HCT116 (cell line): ENCODE measurements at regions not wholly inside any gene's neighbourhood (a gene's known extent, or its start where the extent isn't known, plus 50 kb on each side); places are given as distances from the start of the nearest gene placed in this dataset.

ENCODE experiments used
- ATAC-seq: fragments of 200-7000 bp; cut with Tn5 transposase; 2 replicates; pipeline ENCODE4 v1.9.1; 2020; ENCODE audit warnings: mild to moderate bottlenecking, moderate library complexity
- BruUV-seq: library from RNA; stranded (reverse); fragments of 400-500 nt; replicated peaks from 2 replicates; lab custom pipeline; 2021; lab: Mats Ljungman, UMichigan
- CTCF ChIA-PET: fragments of 300-600 bp; sonication (Branson Sonifier 250); formaldehyde crosslinking; loops from one replicate; lab custom pipeline; 2021; ENCODE audit warnings: antibody characterized with exemption; lab: Charles Lee
- POLR2A ChIA-PET: fragments of 300-600, 350-600 bp; sonication (Branson Sonifier 250); formaldehyde crosslinking; loops from one replicate; lab custom pipeline; 2021; ENCODE audit warnings: antibody characterized with exemption; lab: Charles Lee
- RAD21 ChIA-PET, 2 experiments: fragments of 300-600 bp; sonication (Branson Sonifier 250); formaldehyde crosslinking; loops; one replicate each; lab custom pipeline; 2023; ENCODE audit warnings: low total read pairs in 2 of 2; ENCODE audit not compliant: uncharacterized antibody in 2 of 2, unreplicated experiment in 2 of 2, low non-redundant PET in 1 of 2; lab: Charles Lee
- DNase-seq: peaks from one replicate; pipeline ENCODE4 v3.0.0-alpha.2; 2010; ENCODE audit warnings: low read depth, low spot score
- H2AFZ ChIP-seq: fragments of 200-600 bp; shearing (Covaris generic), sonication (generic); 2 replicates; pipeline ENCODE4 v1.6.1; 2017; ENCODE audit warnings: low read depth, mixed run types, mixed read lengths, antibody characterized with exemption, low read length; ENCODE audit not compliant: poor library complexity, severe bottlenecking
- H3K27ac ChIP-seq: 2 replicates; pipeline ENCODE4 v1.5.1; 2012; ENCODE audit warnings: low read depth, low read length
- H3K27me3 ChIP-seq: fragments of 200-600 bp; sonication (generic); 2 replicates; pipeline ENCODE4 v1.6.1; 2016; ENCODE audit warnings: mixed run types, low read length, mixed read lengths; ENCODE audit not compliant: insufficient read depth
- H3K36me3 ChIP-seq, 2 experiments: fragments of 200-500 bp in 1 of 2; fragments of 200-600 bp in 1 of 2; sonication (Bioruptor generic) in 1 of 2; sonication (generic) in 1 of 2; 2 replicates each; pipeline versions ENCODE4 v1.5.1 to v1.6.1; 2014 to 2016; ENCODE audit warnings: low read length in 2 of 2, inconsistent platforms in 1 of 2, mixed read lengths in 1 of 2, mixed run types in 1 of 2; ENCODE audit not compliant: insufficient read depth in 2 of 2, control insufficient read depth in 1 of 2
- H3K4me1 ChIP-seq, 2 experiments: fragments of 200-600 bp in 1 of 2; sonication (generic) in 1 of 2; 2 replicates each; pipeline versions ENCODE4 v1.5.1 to v1.6.1; 2012 to 2017; ENCODE audit warnings: low read length in 2 of 2, inconsistent platforms in 1 of 2, mild to moderate bottlenecking in 1 of 2, mixed read lengths in 1 of 2, mixed run types in 1 of 2, moderate library complexity in 1 of 2; ENCODE audit not compliant: insufficient read depth in 2 of 2, control insufficient read depth in 1 of 2
- H3K4me2 ChIP-seq: fragments of 200-600 bp; sonication (generic); 2 replicates; pipeline ENCODE4 v1.6.1; 2017; ENCODE audit warnings: mixed run types, low read length, mixed read lengths
- H3K4me3 ChIP-seq, 2 experiments: fragments of 200-600 bp in 1 of 2; sonication (generic) in 1 of 2; replicated peaks in 1 of 2; 2 replicates each; pipeline ENCODE4 v1.5.1; 2011 to 2016; ENCODE audit warnings: low read length in 2 of 2, control low read depth in 1 of 2, low read depth in 1 of 2, mild to moderate bottlenecking in 1 of 2, mixed read lengths in 1 of 2, mixed run types in 1 of 2
- H3K79me2 ChIP-seq: fragments of 200-600 bp; sonication (generic); 2 replicates; pipeline ENCODE4 v1.6.1; 2017; ENCODE audit warnings: mild to moderate bottlenecking, mixed run types, low read length, moderate library complexity, mixed read lengths; ENCODE audit not compliant: insufficient read depth
- H3K9ac ChIP-seq: fragments of 200-600 bp; sonication (generic); 2 replicates; pipeline ENCODE4 v1.6.1; 2016; ENCODE audit warnings: low read length, mixed read lengths
- H3K9me2 ChIP-seq: fragments of 200-600 bp; sonication (generic), shearing (Covaris generic); 2 replicates; pipeline ENCODE4 v1.6.1; 2017; ENCODE audit warnings: mixed run types, mild to moderate bottlenecking, moderate library complexity; ENCODE audit not compliant: insufficient read depth
- H3K9me3 ChIP-seq, 2 experiments: fragments of 200-500 bp in 1 of 2; fragments of 200-600 bp in 1 of 2; sonication (Bioruptor generic) in 1 of 2; sonication (generic) in 1 of 2; 2 replicates each; pipeline ENCODE4 v1.6.1; 2014 to 2017; ENCODE audit warnings: low read length in 2 of 2, mixed read lengths in 2 of 2, inconsistent platforms in 1 of 2, low read depth in 1 of 2, mild to moderate bottlenecking in 1 of 2, mixed run types in 1 of 2, moderate library complexity in 1 of 2; ENCODE audit not compliant: control insufficient read depth in 1 of 2, insufficient read depth in 1 of 2
- H4K20me1 ChIP-seq: fragments of 200-600 bp; sonication (generic), shearing (Covaris generic); 2 replicates; pipeline ENCODE4 v1.6.1; 2017; ENCODE audit warnings: mixed run types, mild to moderate bottlenecking, moderate library complexity; ENCODE audit not compliant: insufficient read depth
- CBX3 ChIP-seq: IDR thresholded peaks from 2 replicates; pipeline ENCODE4 v1.6.1; 2012; ENCODE audit warnings: low read depth
- ELF1 ChIP-seq: IDR thresholded peaks from 2 replicates; pipeline ENCODE4 v1.6.1; 2012; ENCODE audit warnings: low read depth, borderline replicate concordance
- EZH2 ChIP-seq: fragments of 200-600 bp; sonication (generic); IDR thresholded peaks from 2 replicates; pipeline ENCODE4 v1.6.1; 2017; ENCODE audit warnings: antibody characterized with exemption, mixed run types
- POLR2A ChIP-seq: IDR thresholded peaks from 2 replicates; pipeline ENCODE4 v1.7.0; 2011; ENCODE audit warnings: borderline replicate concordance; ENCODE audit not compliant: insufficient read depth, insufficient read length; ENCODE audit errors: extremely low read depth
- POLR2AphosphoS5 ChIP-seq: IDR thresholded peaks from 2 replicates; pipeline ENCODE4 v1.6.1; 2011; ENCODE audit warnings: mild to moderate bottlenecking, low read depth, low read length, moderate library complexity
- REST ChIP-seq: IDR thresholded peaks from 2 replicates; pipeline ENCODE4 v1.6.1; 2012; ENCODE audit warnings: low read depth
- SP1 ChIP-seq: IDR thresholded peaks from 2 replicates; pipeline ENCODE4 v1.6.1; 2012; ENCODE audit warnings: low read depth
- SRF ChIP-seq: IDR thresholded peaks from 2 replicates; pipeline ENCODE4 v1.6.1; 2012; ENCODE audit warnings: low read depth
- YY1 ChIP-seq: IDR thresholded peaks from 2 replicates; pipeline ENCODE4 v1.6.1; 2011; ENCODE audit warnings: low read length, low read depth, moderate library complexity, mild to moderate bottlenecking; ENCODE audit not compliant: insufficient replicate concordance; ENCODE audit errors: extremely low read depth
- ZNF274 ChIP-seq: fragments of 200-500 bp; sonication (Bioruptor generic); IDR thresholded peaks from 2 replicates; pipeline ENCODE4 v1.6.1; 2014; ENCODE audit warnings: mild to moderate bottlenecking, low read depth, low read length, inconsistent platforms
- intact Hi-C: fragments of 100-400 bp; cut with micrococcal nuclease; formaldehyde crosslinking; loops from 2 replicates; pipeline ENCODE4 v1.10.0; 2022
- TF ChIP-seq, protein P1 (sequence below): IDR thresholded peaks from 2 replicates; pipeline ENCODE4 v1.6.1; 2011; ENCODE audit warnings: mild to moderate bottlenecking, low read length, moderate library complexity; ENCODE audit not compliant: insufficient replicate concordance; ENCODE audit errors: extremely low read depth

DNA sequence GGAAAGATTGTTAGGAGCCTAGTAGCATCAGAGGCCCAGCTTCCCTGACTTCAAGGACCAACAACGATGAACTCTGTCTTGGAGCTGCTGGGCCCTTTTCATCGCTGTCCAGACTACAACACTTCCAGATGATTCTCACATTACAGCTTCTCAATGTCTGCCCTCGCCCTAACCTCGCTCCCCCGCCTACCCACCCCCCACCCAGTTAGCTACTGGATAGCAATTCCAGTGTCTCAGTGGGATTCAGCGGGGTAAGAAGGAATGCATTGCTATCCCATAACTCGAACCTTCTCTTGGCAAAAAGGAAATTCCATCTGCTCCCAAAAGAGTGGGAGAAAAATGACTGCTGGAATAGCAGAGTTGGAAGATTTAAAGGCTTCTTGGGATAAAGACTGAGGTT lies 65.0 kb downstream of the RPL37A start:
- Histone ChIP-seq H3K27me3 (no peaks in the 10 kb centered on the region), H3K4me3 (no peak overlapping the region), H3K4me2 (no peak overlapping the region), H3K9ac (no peak overlapping the region), H3K4me1 (no peaks in the 10 kb centered on the region), H3K9me2 (no peaks in the 10 kb centered on the region), H4K20me1 (no peaks in the 10 kb centered on the region), H3K79me2 (no peaks in the 10 kb centered on the region), H3K27ac (no peak overlapping the region), H2AFZ (no peak overlapping the region), H3K9me3 (no peaks in the 10 kb centered on the region), H3K36me3 (no peaks in the 10 kb centered on the region)
- RAD21 ChIA-PET = no interaction called here
- TF ChIP-seq ZNF274 (no peak), EZH2 (no peak), REST (no peak), POLR2A (no peak), SRF (no peak), YY1 (no peak), CBX3 (no peak), ELF1 (no peak), SP1 (no peak), POLR2AphosphoS5 (no peak)
- TF ChIP-seq, protein P1, sequence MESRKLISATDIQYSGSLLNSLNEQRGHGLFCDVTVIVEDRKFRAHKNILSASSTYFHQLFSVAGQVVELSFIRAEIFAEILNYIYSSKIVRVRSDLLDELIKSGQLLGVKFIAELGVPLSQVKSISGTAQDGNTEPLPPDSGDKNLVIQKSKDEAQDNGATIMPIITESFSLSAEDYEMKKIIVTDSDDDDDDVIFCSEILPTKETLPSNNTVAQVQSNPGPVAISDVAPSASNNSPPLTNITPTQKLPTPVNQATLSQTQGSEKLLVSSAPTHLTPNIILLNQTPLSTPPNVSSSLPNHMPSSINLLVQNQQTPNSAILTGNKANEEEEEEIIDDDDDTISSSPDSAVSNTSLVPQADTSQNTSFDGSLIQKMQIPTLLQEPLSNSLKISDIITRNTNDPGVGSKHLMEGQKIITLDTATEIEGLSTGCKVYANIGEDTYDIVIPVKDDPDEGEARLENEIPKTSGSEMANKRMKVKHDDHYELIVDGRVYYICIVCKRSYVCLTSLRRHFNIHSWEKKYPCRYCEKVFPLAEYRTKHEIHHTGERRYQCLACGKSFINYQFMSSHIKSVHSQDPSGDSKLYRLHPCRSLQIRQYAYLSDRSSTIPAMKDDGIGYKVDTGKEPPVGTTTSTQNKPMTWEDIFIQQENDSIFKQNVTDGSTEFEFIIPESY = no peak
- intact Hi-C loops = no loop called here
- CTCF ChIA-PET = no interaction called here
- DNase-seq (no peak), ATAC-seq (no peak)
- BruUV-seq = no TSS peak
- POLR2A ChIA-PET = no interaction called here
